ENCODE measurements at regions not wholly inside any gene's neighbourhood (a gene's known extent, or its start where the extent isn't known, plus 50 kb on each side); places are given as distances from the start of the nearest gene placed in this dataset.

GRCh38 chr4:128468123-128468989 lies 180.7 kb upstream of the PGRMC2 start:
- Histone ChIP-seq H3K36me3 (no peaks in the 10 kb centered on the region), H3K27ac (peak overlapping the region in 10 of 12 donors; percentile 6 to 71 (median 24)), H3K27me3 (no peaks in the 10 kb centered on the region), H3K4me1 (peaks cover 0 to 30% (median 9%) of the 10 kb centered on the region in 12 donors), H3K4me3 (peak overlapping the region in 2 of 12 donors; percentile 14 to 16), H3K9me3 (no peaks in the 10 kb centered on the region)
- intact Hi-C loops (cut with DNase I): loop anchor here in 4 of 10 donors (2.0 to 10.0 kb wide), 4 partner anchors 54 to 89 kb away; no protein-coding TSS in a partner anchor
- peak; percentile 70 to 86 (median 81) for ATAC-seq
- TF ChIP-seq POLR2A (IDR thresholded peaks at IDR 0.05) (no peak), CTCF (IDR thresholded peaks at IDR 0.05) (no peak)
- 38 to 40% (median 38%) methylated on average over 6 of the region's 6 CpGs for WGBS, 4 donors
- DNase-seq: peak in 4 of 5 donors; percentile 36 to 51 (median 44)

- DNase-seq (no peak), ATAC-seq (no peak)
- intact Hi-C loops (cut with DNase I): loop anchor here in 3 of 10 donors (5.0 to 10.0 kb wide), 3 partner anchors 57 to 92 kb away; no protein-coding TSS in a partner anchor
- TF ChIP-seq POLR2A (IDR thresholded peaks at IDR 0.05): no peak
- no peak for TF ChIP-seq CTCF (IDR thresholded peaks at IDR 0.05)
- H3K9me3 ChIP-seq: no peaks in the 10 kb centered on the region
- peaks cover 0 to 25% (median 9%) of the 10 kb centered on the region in 12 donors for H3K4me1 ChIP-seq
- H3K4me3 ChIP-seq: no peak overlapping the region
- no peaks in the 10 kb centered on the region for H3K27me3 ChIP-seq
- 47 to 49% (median 48%) methylated on average over 2 of the region's 2 CpGs for WGBS, 4 donors
- H3K36me3 ChIP-seq: no peaks in the 10 kb centered on the region
- no peak overlapping the region for H3K27ac ChIP-seq
Observed at GRCh38 chr4:128465523-128465922, 177.9 kb upstream of the PGRMC2 start.

DNA sequence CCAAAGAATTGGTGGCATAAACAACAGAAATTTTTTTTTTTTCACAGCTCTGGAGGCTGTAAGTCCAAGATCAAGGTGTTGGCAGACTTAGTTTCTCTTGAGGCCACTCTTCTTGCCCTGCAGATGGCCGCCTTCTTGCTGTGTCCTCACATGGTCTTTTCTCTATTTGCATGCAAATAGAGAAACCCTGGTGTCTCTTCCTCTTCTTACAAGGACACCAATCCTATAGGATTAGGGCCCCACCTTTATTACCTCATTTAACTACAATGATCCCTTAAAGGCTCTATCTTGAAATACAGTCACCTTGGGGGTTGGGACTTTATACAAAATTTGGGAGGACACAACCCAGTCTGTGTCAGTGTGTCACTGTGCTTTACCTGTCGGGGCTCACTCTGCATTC lies 175.4 kb upstream of the PGRMC2 start:
- DNase-seq: no peak
- H3K27me3 ChIP-seq: no peaks in the 10 kb centered on the region
- no peaks in the 10 kb centered on the region for H3K9me3 ChIP-seq
- no peak overlapping the region for H3K4me3 ChIP-seq
- 92 to 98% (median 97%) methylated on average over 2 of the region's 2 CpGs for WGBS, 4 donors
- intact Hi-C loops (cut with DNase I): loop anchor here in 2 of 10 donors (5.0 to 10.0 kb wide), 2 partner anchors 92 to 99 kb away; no protein-coding TSS in a partner anchor
- no peaks in the 10 kb centered on the region for H3K36me3 ChIP-seq
- H3K27ac ChIP-seq: no peak overlapping the region
- ATAC-seq: no peak
- H3K4me1 ChIP-seq: peaks cover 0 to 14% (median 2%) of the 10 kb centered on the region in 12 donors
- TF ChIP-seq CTCF (IDR thresholded peaks at IDR 0.05) (no peak), POLR2A (IDR thresholded peaks at IDR 0.05) (no peak)

DNA sequence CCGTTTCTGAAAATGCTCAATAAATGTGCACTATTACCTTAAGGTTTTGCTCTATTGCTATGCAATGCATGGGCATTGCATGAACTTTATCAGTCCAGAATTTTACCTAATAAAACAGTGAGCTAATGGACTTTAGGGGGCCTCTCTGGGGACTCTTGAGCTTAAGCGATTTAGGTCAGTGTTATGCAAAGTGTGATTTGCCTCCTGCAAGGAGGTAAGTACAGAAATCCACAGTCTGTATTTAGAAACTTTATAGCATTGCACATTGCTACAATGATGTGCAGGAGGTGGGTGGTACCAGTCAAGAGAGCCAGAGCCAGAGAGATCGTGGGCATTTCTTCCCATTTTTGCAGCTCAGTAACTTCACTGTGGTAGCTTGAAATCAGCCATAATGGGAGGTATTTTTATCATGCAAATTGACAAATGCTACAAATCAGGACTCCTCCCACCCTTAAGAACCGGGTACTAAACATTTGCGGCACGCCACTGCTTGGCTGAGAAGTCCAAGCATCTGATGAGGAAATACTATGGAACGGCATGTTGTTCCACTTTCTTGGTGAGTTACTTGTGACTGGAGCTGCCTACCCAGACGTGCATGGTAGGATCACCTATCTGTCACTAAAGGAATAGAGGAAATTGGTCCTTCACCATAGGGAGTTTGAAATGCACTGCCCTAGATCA lies 174.6 kb upstream of the PGRMC2 start:
- DNase-seq: no peak
- WGBS, 4 donors: 85 to 93% (median 88%) methylated on average over 8 of the region's 8 CpGs
- H3K27me3 ChIP-seq: no peaks in the 10 kb centered on the region
- H3K4me1 ChIP-seq: peaks cover 0 to 7% (median 0%) of the 10 kb centered on the region in 12 donors
- TF ChIP-seq POLR2A (IDR thresholded peaks at IDR 0.05) (no peak), CTCF (IDR thresholded peaks at IDR 0.05) (no peak)
- intact Hi-C loops (cut with DNase I): loop anchor here in 2 of 10 donors (5.0 to 10.0 kb wide), 2 partner anchors 93 to 100 kb away; no protein-coding TSS in a partner anchor
- H3K27ac ChIP-seq: no peak overlapping the region
- no peak overlapping the region for H3K4me3 ChIP-seq
- no peaks in the 10 kb centered on the region for H3K36me3 ChIP-seq
- no peak for ATAC-seq
- H3K9me3 ChIP-seq: no peaks in the 10 kb centered on the region

Measured in heart left ventricle (tissue), 16 donors.